A673 (cell line): ENCODE measurements at regions not wholly inside any gene's neighbourhood (a gene's known extent, or its start where the extent isn't known, plus 50 kb on each side); places are given as distances from the start of the nearest gene placed in this dataset.

Experiments
- CTCF ChIP-seq: fragments of 300-800, 200-600 bp; sonication (generic); conservative IDR thresholded peaks from 2 replicates; pipeline ENCODE4 v1.5.1; 2017; ENCODE audit warnings: low read depth, mild to moderate bottlenecking, antibody characterized with exemption, low read length, moderate library complexity, mixed read lengths
- EZH2 ChIP-seq: fragments of 200-600 bp; sonication (generic); IDR thresholded peaks from 2 replicates; pipeline ENCODE4 v1.6.1; 2017; ENCODE audit warnings: borderline replicate concordance, low read depth, mild to moderate bottlenecking, mixed read lengths, antibody characterized with exemption, low read length; ENCODE audit not compliant: poor library complexity, severe bottlenecking

GRCh38 chr10:83754857-83755256, 384.5 kb upstream of the GHITM start:
- TF ChIP-seq CTCF (no peak), EZH2 (no peak)
